Lung (tissue), 11 donors: ENCODE measurements at regions not wholly inside any gene's neighbourhood (a gene's known extent, or its start where the extent isn't known, plus 50 kb on each side); places are given as distances from the start of the nearest gene placed in this dataset.

Source experiments
- ATAC-seq: fragments of 200-7000 bp; cut with Tn5 transposase; one replicate; pipeline ENCODE4 v1.9.1; 2020; ENCODE audit warnings: moderate number of reproducible peaks; ENCODE audit not compliant: insufficient read depth, low FRiP score
- DNase-seq, 3 donors: peaks; one replicate each; pipeline ENCODE4 v3.0.0-alpha.2; 2013 to 2017
- H3K27ac ChIP-seq, 2 donors: one replicate each; pipeline ENCODE4 v1.5.1; 2013; ENCODE audit warnings: mild to moderate bottlenecking in 2 of 2, moderate library complexity in 2 of 2, control low read depth in 1 of 2, inconsistent platforms in 1 of 2, low read depth in 1 of 2, low read length in 1 of 2
- H3K27me3 ChIP-seq, 3 donors: one replicate each; pipeline ENCODE4 v1.5.1; 2013; ENCODE audit warnings: low read length in 2 of 3; ENCODE audit not compliant: control insufficient read depth in 3 of 3, insufficient read depth in 3 of 3
- H3K36me3 ChIP-seq, 4 donors: one replicate each; pipeline ENCODE4 v1.5.1; 2013; ENCODE audit warnings: low read length in 4 of 4, mild to moderate bottlenecking in 1 of 4, moderate library complexity in 1 of 4; ENCODE audit not compliant: control insufficient read depth in 4 of 4, insufficient read depth in 4 of 4
- H3K4me1 ChIP-seq, 5 donors: one replicate each; pipeline ENCODE4 v1.5.1; 2013; ENCODE audit warnings: low read length in 5 of 5, mild to moderate bottlenecking in 2 of 5, moderate library complexity in 1 of 5; ENCODE audit not compliant: control insufficient read depth in 5 of 5, insufficient read depth in 5 of 5
- H3K4me3 ChIP-seq: one replicate; pipeline ENCODE4 v1.5.1; 2013; ENCODE audit warnings: mild to moderate bottlenecking, control low read depth, moderate library complexity
- H3K9ac ChIP-seq, 2 donors: one replicate each; pipeline ENCODE4 v1.5.1; 2013; ENCODE audit warnings: low read length in 2 of 2, control low read depth in 1 of 2; ENCODE audit not compliant: insufficient read depth in 1 of 2
- H3K9me3 ChIP-seq, 4 donors: one replicate each; pipeline ENCODE4 v1.5.1; 2013; ENCODE audit warnings: low read length in 3 of 4, mild to moderate bottlenecking in 1 of 4, moderate library complexity in 1 of 4; ENCODE audit not compliant: control insufficient read depth in 4 of 4, insufficient read depth in 3 of 4
- CTCF ChIP-seq: IDR thresholded peaks from 2 replicates; pipeline ENCODE4 v1.5.1; 2012; ENCODE audit warnings: mild to moderate bottlenecking; ENCODE audit errors: control extremely low read depth, extremely low read depth
- WGBS, 2 donors: extraction: QIAGEN DNeasy Blood & Tissue Kit; methylation state at CpG; one replicate each; pipeline ENCODE4 v1.1.7; 2013; 5-methylcytosine and 5-hydroxymethylcytosine counted together
- donor health status: control.
- donor health status: control.
- donor health status: Bipolar disorder and iron deficiency.
- donor health status: healthy.
- donor health status: DM: yes; HTN: yes; CAD: no.

GRCh38 chr2:58460670-58461069, 219.5 kb upstream of the FANCL start:
- Histone ChIP-seq H3K9me3 (no peaks in the 10 kb centered on the region), H3K36me3 (no peaks in the 10 kb centered on the region), H3K9ac (no peak overlapping the region), H3K4me1 (no peaks in the 10 kb centered on the region), H3K4me3 (no peak overlapping the region), H3K27me3 (no peaks in the 10 kb centered on the region), H3K27ac (no peak overlapping the region)
- TF ChIP-seq CTCF: no peak
- WGBS, 2 donors: 96 to 98% methylated on average over 22 of the region's 22 CpGs
- no peak for ATAC-seq
- DNase-seq: no peak

- no peak overlapping the region for H3K27ac ChIP-seq
- no peaks in the 10 kb centered on the region for H3K9me3 ChIP-seq
- no peak overlapping the region for H3K4me3 ChIP-seq
- no peak for TF ChIP-seq CTCF
- no peaks in the 10 kb centered on the region for H3K36me3 ChIP-seq
- no peaks in the 10 kb centered on the region for H3K4me1 ChIP-seq
- WGBS, 2 donors: 60 to 87% methylated on average over 3 of the region's 3 CpGs
- H3K9ac ChIP-seq: no peak overlapping the region
- no peak for DNase-seq
- H3K27me3 ChIP-seq: no peaks in the 10 kb centered on the region
- ATAC-seq: no peak
Observed at GRCh38 chr2:58449286-58450010, 208.3 kb upstream of the FANCL start.

- no peak overlapping the region for H3K4me3 ChIP-seq
- WGBS, 2 donors: 52 to 58% methylated on average over 2 of the region's 2 CpGs
- H3K27me3 ChIP-seq: no peaks in the 10 kb centered on the region
- H3K4me1 ChIP-seq: no peaks in the 10 kb centered on the region
- ATAC-seq (no peak), DNase-seq (peak in 1 of 3 donors; percentile 29)
- no peaks in the 10 kb centered on the region for H3K36me3 ChIP-seq
- no peak overlapping the region for H3K9ac ChIP-seq
- H3K27ac ChIP-seq: no peak overlapping the region
- H3K9me3 ChIP-seq: no peaks in the 10 kb centered on the region
- no peak for TF ChIP-seq CTCF
Observed at GRCh38 chr2:58448845-58449244, 207.7 kb upstream of the FANCL start.

- H3K27ac ChIP-seq: no peak overlapping the region
- no peaks in the 10 kb centered on the region for H3K9me3 ChIP-seq
- H3K27me3 ChIP-seq: no peaks in the 10 kb centered on the region
- no peaks in the 10 kb centered on the region for H3K36me3 ChIP-seq
- TF ChIP-seq CTCF: peak; percentile 28
- WGBS, 2 donors: 28 to 35% methylated on average over 6 of the region's 6 CpGs
- ATAC-seq (no peak), DNase-seq (peak; percentile 51 to 75 (median 74))
- H3K9ac ChIP-seq: no peak overlapping the region
- no peaks in the 10 kb centered on the region for H3K4me1 ChIP-seq
- no peak overlapping the region for H3K4me3 ChIP-seq
Observed at GRCh38 chr2:58448065-58448507, 207.0 kb upstream of the FANCL start.
